GM12878 (cell line): ENCODE measurements at regions not wholly inside any gene's neighbourhood (a gene's known extent, or its start where the extent isn't known, plus 50 kb on each side); places are given as distances from the start of the nearest gene placed in this dataset.

ENCODE experiments used
- ATAC-seq: fragments of 200-7000 bp; cut with Tn5 transposase; 3 replicates; pipeline ENCODE4 v1.9.1; 2020; ENCODE audit warnings: mild to moderate bottlenecking, moderate library complexity
- BruUV-seq: library from RNA; stranded (reverse); fragments of 400-500 nt; replicated peaks from 2 replicates; lab custom pipeline; 2021; lab: Mats Ljungman, UMichigan
- CTCF ChIA-PET: fragments of 300-600 bp; sonication (Branson Sonifier 250); formaldehyde crosslinking; extraction: SDS; loops from one replicate; lab custom pipeline; 2021; ENCODE audit warnings: inconsistent platforms; lab: Yijun Ruan, JAX
- POLR2A ChIA-PET: fragments of 350-600 bp; formaldehyde crosslinking; extraction: SDS; loops from one replicate; lab custom pipeline; 2021; ENCODE audit warnings: inconsistent platforms; lab: Charles Lee
- RAD21 ChIA-PET: fragments of 300-600 bp; sonication (Branson Sonifier 250); formaldehyde crosslinking; loops from one replicate; lab custom pipeline; 2023; ENCODE audit warnings: antibody characterized with exemption; ENCODE audit not compliant: unreplicated experiment; lab: Charles Lee
- SMC1A ChIA-PET: fragments of 300-600 bp; sonication (Branson Sonifier 250); formaldehyde crosslinking; loops from one replicate; lab custom pipeline; 2023; ENCODE audit not compliant: unreplicated experiment, uncharacterized antibody; lab: Charles Lee
- DNase-seq: peaks from one replicate; pipeline ENCODE4 v3.0.0-alpha.2; 2011; ENCODE audit warnings: low read depth, low spot score
- FAIRE-seq: peaks from 3 replicates; lab custom pipeline; 2011; peaks lifted over from hg19 to GRCh38; lab: Jason Lieb, UNC
- H2AFZ ChIP-seq: 2 replicates; pipeline ENCODE4 v1.6.0; 2011; ENCODE audit warnings: low read depth, low read length, control low read depth; ENCODE audit not compliant: control insufficient read depth
- H3K27ac ChIP-seq: 2 replicates; pipeline ENCODE4 v1.5.1; 2011; ENCODE audit warnings: control low read depth; ENCODE audit not compliant: control insufficient read depth, insufficient read depth
- H3K27me3 ChIP-seq, 2 experiments: replicated peaks in 1 of 2; 2 replicates each; pipeline versions ENCODE4 v1.6.0 to v1.6.1; 2011; ENCODE audit warnings: low read length in 1 of 2; ENCODE audit not compliant: control insufficient read depth in 2 of 2, insufficient read depth in 2 of 2
- H3K36me3 ChIP-seq, 2 experiments: 2 replicates each; pipeline ENCODE4 v1.5.1; 2011; ENCODE audit warnings: low read length in 1 of 2; ENCODE audit not compliant: control insufficient read depth in 2 of 2, insufficient read depth in 2 of 2
- H3K4me1 ChIP-seq: 2 replicates; pipeline ENCODE4 v1.6.1; 2011; ENCODE audit warnings: mild to moderate bottlenecking, low read length, moderate library complexity, mixed read lengths; ENCODE audit not compliant: control insufficient read depth, insufficient read depth
- H3K4me2 ChIP-seq: 2 replicates; pipeline ENCODE4 v1.6.0; 2011; ENCODE audit warnings: control low read depth; ENCODE audit not compliant: control insufficient read depth, insufficient read depth
- H3K4me3 ChIP-seq: fragments of 200-600 bp; sonication (generic); 2 replicates; pipeline ENCODE4 v1.5.1; 2016
- H3K79me2 ChIP-seq: 2 replicates; pipeline ENCODE4 v1.6.0; 2011; ENCODE audit warnings: low read length; ENCODE audit not compliant: control insufficient read depth, insufficient read depth
- H3K9ac ChIP-seq: 2 replicates; pipeline ENCODE4 v1.8.0; 2011; ENCODE audit warnings: low read length, control low read depth, mixed read lengths; ENCODE audit not compliant: control insufficient read depth, insufficient read depth
- H3K9me3 ChIP-seq: replicated peaks from 3 replicates; pipeline ENCODE4 v1.5.1; 2011; ENCODE audit warnings: mild to moderate bottlenecking, low read length; ENCODE audit not compliant: control insufficient read depth, insufficient read depth
- H4K20me1 ChIP-seq: 2 replicates; pipeline ENCODE4 v1.6.0; 2011; ENCODE audit not compliant: control insufficient read depth, insufficient read depth
- BACH1 ChIP-seq: fragments of 450-650 bp; IDR thresholded peaks from 2 replicates; pipeline ENCODE4 v1.6.1; 2017; ENCODE audit warnings: mild to moderate bottlenecking, borderline replicate concordance
- BCL11A ChIP-seq: IDR thresholded peaks from 2 replicates; pipeline ENCODE4 v1.6.1; 2011; ENCODE audit warnings: low read depth, low read length
- CBX5 ChIP-seq: sonication (generic); IDR thresholded peaks from 2 replicates; pipeline ENCODE4 v1.6.1; 2016; ENCODE audit warnings: low read depth, moderate library complexity, mild to moderate bottlenecking, inconsistent platforms
- DPF2 ChIP-seq: fragments of 450-650 bp; IDR thresholded peaks from 2 replicates; pipeline ENCODE4 v1.6.1; 2017; ENCODE audit warnings: mild to moderate bottlenecking
- MEF2A ChIP-seq: IDR thresholded peaks from 2 replicates; pipeline ENCODE4 v1.6.1; 2011; ENCODE audit warnings: low read depth, mild to moderate bottlenecking, low read length, moderate library complexity; ENCODE audit not compliant: insufficient read depth
- MEF2B ChIP-seq: fragments of 450-650 bp; IDR thresholded peaks from 2 replicates; pipeline ENCODE4 v1.6.1; 2018; ENCODE audit warnings: mild to moderate bottlenecking, moderate library complexity; ENCODE audit not compliant: partially characterized antibody, poor library complexity, severe bottlenecking
- MTA3 ChIP-seq: IDR thresholded peaks from 2 replicates; pipeline ENCODE4 v1.6.1; 2012; ENCODE audit warnings: low read length, inconsistent platforms, borderline replicate concordance
- NFIC ChIP-seq: IDR thresholded peaks from 2 replicates; pipeline ENCODE4 v1.6.1; 2012; ENCODE audit warnings: low read depth, mild to moderate bottlenecking, inconsistent platforms, low read length, moderate library complexity
- STAT3 ChIP-seq: IDR thresholded peaks from 2 replicates; pipeline ENCODE4 v1.6.1; 2011; ENCODE audit warnings: low read depth, low read length, improper control_type of control experiment
- TCF3 ChIP-seq: IDR thresholded peaks from 2 replicates; pipeline ENCODE4 v1.6.1; 2012; ENCODE audit warnings: low read depth, mild to moderate bottlenecking, low read length, borderline replicate concordance; ENCODE audit not compliant: insufficient read depth
- WGBS: methylation state at CpG from one replicate; pipeline ENCODE4 v1.1.6; 2016; ENCODE audit warnings: low lambda C conversion rate; ENCODE audit not compliant: insufficient replicate concordance, insufficient coverage; ENCODE audit errors: missing lambda C conversion rate; 5-methylcytosine and 5-hydroxymethylcytosine counted together
- in situ Hi-C: fragments of 300-500 bp; cut with MboI; formaldehyde crosslinking; loops from 9 replicates; pipeline ENCODE4 v1.14.3; 2018; ENCODE audit warnings: mixed read lengths
- intact Hi-C: fragments of 100-400 bp; cut with micrococcal nuclease; formaldehyde crosslinking; loops from one replicate; pipeline ENCODE4 v1.14.2; 2022; ENCODE audit not compliant: unreplicated experiment
- TF ChIP-seq, protein P1 (sequence below), 3 experiments: IDR thresholded peaks in 2 of 3; conservative IDR thresholded peaks in 1 of 3; 2 replicates each; pipeline ENCODE4 v1.5.1; 2011; ENCODE audit warnings: low read depth in 3 of 3, low read length in 3 of 3, mild to moderate bottlenecking in 3 of 3, control low read depth in 2 of 3, moderate library complexity in 2 of 3, inconsistent platforms in 1 of 3, mixed read lengths in 1 of 3; ENCODE audit not compliant: control insufficient read depth in 2 of 3, insufficient read depth in 1 of 3; ENCODE audit errors: extremely low read depth in 1 of 3
- TF ChIP-seq, protein P2 (sequence below): IDR thresholded peaks from 2 replicates; pipeline ENCODE4 v1.6.1; 2012; ENCODE audit warnings: low read depth, low read length, improper control_type of control experiment
- TF ChIP-seq, protein P3 (sequence below): fragments of 450-650 bp; IDR thresholded peaks from 2 replicates; pipeline ENCODE4 v1.6.1; 2017; ENCODE audit warnings: mild to moderate bottlenecking, moderate library complexity
- TF ChIP-seq, protein P4 (sequence below): IDR thresholded peaks from 2 replicates; pipeline ENCODE4 v1.6.1; 2011; ENCODE audit warnings: low read depth, low read length, improper control_type of control experiment, borderline replicate concordance

DNA sequence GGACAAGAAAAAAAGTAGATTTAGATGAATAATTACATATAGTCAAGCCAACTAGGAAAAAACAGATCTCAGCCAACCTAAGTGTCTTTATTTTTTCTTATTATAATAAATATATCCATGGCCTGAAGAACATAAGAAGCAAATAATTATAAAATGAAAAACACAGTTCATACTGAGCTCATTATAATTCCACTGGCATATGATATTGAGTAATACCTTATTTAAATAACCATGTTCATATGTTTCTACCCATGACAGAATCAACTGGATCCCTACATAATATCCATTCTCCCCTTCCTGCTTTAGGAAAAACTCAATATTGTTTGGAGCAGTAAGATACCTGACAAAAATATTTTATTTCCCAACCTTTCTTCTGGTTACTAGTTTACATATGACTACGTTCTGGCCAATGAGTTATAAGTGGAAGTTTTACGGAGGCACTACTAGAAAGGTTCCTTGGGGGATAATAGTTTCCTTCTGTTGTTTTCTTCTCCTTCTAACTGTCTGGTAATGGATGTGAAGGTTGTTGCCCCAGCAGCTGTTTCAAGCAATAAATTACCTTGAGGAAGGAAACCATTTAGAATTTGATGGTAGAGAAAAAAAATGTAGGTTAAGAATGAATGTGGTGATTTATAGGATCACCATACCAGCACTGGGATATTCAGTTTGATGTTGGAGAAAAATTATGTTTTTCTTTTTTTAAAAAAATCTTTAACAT is 184.1 kb upstream of the MBNL1 start:
- FAIRE-seq (no peak), DNase-seq (no peak), ATAC-seq (no peak)
- Histone ChIP-seq H3K4me2 (no peak overlapping the region), H3K9ac (no peak overlapping the region), H3K36me3 (no peaks in the 10 kb centered on the region), H3K4me1 (no peaks in the 10 kb centered on the region), H3K27me3 (no peaks in the 10 kb centered on the region), H3K9me3 (peaks cover 4% of the 10 kb centered on the region; the same call in 2 of the 3 replicates), H2AFZ (no peak overlapping the region), H4K20me1 (no peaks in the 10 kb centered on the region), H3K4me3 (no peak overlapping the region), H3K79me2 (no peaks in the 10 kb centered on the region), H3K27ac (no peak overlapping the region)
- intact Hi-C loops, result no loop called here
- SMC1A ChIA-PET, result interaction anchor here (0.6 to 3.4 kb wide), 6 partner anchors 9 to 359 kb away, joined by 3 to 13 read pairs (median 4); no protein-coding TSS in a partner anchor
- RAD21 ChIA-PET, result interaction anchor here (0.6 kb wide), 1 partner anchor 79 kb away, joined by 4 read pairs; no protein-coding TSS in a partner anchor
- no TSS peak for BruUV-seq
- CTCF ChIA-PET, result interaction anchor here (1.2 kb wide), 1 partner anchor 16 kb away, joined by 3 read pairs; no protein-coding TSS in a partner anchor
- TF ChIP-seq MTA3 (no peak), MEF2A (no peak), DPF2 (no peak), NFIC (no peak), CBX5 (no peak), STAT3 (no peak), MEF2B (no peak), TCF3 (no peak), BACH1 (no peak), BCL11A (no peak)
- TF ChIP-seq, protein P1, sequence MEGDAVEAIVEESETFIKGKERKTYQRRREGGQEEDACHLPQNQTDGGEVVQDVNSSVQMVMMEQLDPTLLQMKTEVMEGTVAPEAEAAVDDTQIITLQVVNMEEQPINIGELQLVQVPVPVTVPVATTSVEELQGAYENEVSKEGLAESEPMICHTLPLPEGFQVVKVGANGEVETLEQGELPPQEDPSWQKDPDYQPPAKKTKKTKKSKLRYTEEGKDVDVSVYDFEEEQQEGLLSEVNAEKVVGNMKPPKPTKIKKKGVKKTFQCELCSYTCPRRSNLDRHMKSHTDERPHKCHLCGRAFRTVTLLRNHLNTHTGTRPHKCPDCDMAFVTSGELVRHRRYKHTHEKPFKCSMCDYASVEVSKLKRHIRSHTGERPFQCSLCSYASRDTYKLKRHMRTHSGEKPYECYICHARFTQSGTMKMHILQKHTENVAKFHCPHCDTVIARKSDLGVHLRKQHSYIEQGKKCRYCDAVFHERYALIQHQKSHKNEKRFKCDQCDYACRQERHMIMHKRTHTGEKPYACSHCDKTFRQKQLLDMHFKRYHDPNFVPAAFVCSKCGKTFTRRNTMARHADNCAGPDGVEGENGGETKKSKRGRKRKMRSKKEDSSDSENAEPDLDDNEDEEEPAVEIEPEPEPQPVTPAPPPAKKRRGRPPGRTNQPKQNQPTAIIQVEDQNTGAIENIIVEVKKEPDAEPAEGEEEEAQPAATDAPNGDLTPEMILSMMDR (IDR thresholded peaks at IDR 0.05 in 2 of 3, conservative IDR thresholded peaks at IDR 0.05 in 1 of 3; ENCODE audit: control insufficient read depth in 2 of 3, extremely low read depth in 1 of 3, insufficient read depth in 1 of 3, low read depth in 3 of 3, low read length in 3 of 3), result no peak
- TF ChIP-seq, protein P2, sequence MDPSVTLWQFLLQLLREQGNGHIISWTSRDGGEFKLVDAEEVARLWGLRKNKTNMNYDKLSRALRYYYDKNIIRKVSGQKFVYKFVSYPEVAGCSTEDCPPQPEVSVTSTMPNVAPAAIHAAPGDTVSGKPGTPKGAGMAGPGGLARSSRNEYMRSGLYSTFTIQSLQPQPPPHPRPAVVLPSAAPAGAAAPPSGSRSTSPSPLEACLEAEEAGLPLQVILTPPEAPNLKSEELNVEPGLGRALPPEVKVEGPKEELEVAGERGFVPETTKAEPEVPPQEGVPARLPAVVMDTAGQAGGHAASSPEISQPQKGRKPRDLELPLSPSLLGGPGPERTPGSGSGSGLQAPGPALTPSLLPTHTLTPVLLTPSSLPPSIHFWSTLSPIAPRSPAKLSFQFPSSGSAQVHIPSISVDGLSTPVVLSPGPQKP, result no peak
- TF ChIP-seq, protein P3, sequence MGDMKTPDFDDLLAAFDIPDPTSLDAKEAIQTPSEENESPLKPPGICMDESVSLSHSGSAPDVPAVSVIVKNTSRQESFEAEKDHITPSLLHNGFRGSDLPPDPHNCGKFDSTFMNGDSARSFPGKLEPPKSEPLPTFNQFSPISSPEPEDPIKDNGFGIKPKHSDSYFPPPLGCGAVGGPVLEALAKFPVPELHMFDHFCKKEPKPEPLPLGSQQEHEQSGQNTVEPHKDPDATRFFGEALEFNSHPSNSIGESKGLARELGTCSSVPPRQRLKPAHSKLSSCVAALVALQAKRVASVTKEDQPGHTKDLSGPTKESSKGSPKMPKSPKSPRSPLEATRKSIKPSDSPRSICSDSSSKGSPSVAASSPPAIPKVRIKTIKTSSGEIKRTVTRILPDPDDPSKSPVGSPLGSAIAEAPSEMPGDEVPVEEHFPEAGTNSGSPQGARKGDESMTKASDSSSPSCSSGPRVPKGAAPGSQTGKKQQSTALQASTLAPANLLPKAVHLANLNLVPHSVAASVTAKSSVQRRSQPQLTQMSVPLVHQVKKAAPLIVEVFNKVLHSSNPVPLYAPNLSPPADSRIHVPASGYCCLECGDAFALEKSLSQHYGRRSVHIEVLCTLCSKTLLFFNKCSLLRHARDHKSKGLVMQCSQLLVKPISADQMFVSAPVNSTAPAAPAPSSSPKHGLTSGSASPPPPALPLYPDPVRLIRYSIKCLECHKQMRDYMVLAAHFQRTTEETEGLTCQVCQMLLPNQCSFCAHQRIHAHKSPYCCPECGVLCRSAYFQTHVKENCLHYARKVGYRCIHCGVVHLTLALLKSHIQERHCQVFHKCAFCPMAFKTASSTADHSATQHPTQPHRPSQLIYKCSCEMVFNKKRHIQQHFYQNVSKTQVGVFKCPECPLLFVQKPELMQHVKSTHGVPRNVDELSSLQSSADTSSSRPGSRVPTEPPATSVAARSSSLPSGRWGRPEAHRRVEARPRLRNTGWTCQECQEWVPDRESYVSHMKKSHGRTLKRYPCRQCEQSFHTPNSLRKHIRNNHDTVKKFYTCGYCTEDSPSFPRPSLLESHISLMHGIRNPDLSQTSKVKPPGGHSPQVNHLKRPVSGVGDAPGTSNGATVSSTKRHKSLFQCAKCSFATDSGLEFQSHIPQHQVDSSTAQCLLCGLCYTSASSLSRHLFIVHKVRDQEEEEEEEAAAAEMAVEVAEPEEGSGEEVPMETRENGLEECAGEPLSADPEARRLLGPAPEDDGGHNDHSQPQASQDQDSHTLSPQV, result no peak
- TF ChIP-seq, protein P4, sequence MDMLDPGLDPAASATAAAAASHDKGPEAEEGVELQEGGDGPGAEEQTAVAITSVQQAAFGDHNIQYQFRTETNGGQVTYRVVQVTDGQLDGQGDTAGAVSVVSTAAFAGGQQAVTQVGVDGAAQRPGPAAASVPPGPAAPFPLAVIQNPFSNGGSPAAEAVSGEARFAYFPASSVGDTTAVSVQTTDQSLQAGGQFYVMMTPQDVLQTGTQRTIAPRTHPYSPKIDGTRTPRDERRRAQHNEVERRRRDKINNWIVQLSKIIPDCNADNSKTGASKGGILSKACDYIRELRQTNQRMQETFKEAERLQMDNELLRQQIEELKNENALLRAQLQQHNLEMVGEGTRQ, result no peak
- WGBS, result 74% methylated on average over 2 of the region's 2 CpGs
- in situ Hi-C loops, result no loop called here
- POLR2A ChIA-PET, result no interaction called here
